ENCODE measurements at regions not wholly inside any gene's neighbourhood (a gene's known extent, or its start where the extent isn't known, plus 50 kb on each side); places are given as distances from the start of the nearest gene placed in this dataset.
A peak's percentile ranks its signal among the peaks of the same experiment; 100 is the strongest.
"Not testable (repeated sequence)": the region's sequence is repeated elsewhere in the genome, so short reads cannot be mapped to it uniquely, and the experiment has no call there.

- DNase-seq (ENCODE audit: low read depth), result no peak
Observed at GRCh38 chr4:17012451-17012850, 114.0 kb upstream of the LDB2 start.

- peak; percentile 68 for DNase-seq (ENCODE audit: low read depth)
Observed at GRCh38 chr4:17010426-17011087, 112.1 kb upstream of the LDB2 start.

- DNase-seq (ENCODE audit: low read depth), result peak; percentile 21
Observed at GRCh38 chr4:17009871-17010367, 111.5 kb upstream of the LDB2 start.

GRCh38 chr4:17008834-17009345, 110.4 kb upstream of the LDB2 start:
- no peak for DNase-seq (ENCODE audit: low read depth)

GRCh38 chr4:17003606-17004392, 105.4 kb upstream of the LDB2 start:
- not testable (repeated sequence) for DNase-seq (ENCODE audit: low read depth)

- no peak for DNase-seq (ENCODE audit: low read depth)
Observed at GRCh38 chr4:16995451-16995850, 97.0 kb upstream of the LDB2 start.

GRCh38 chr4:16993956-16994840, 95.8 kb upstream of the LDB2 start:
- no peak for DNase-seq (ENCODE audit: low read depth)

GRCh38 chr4:16992566-16993225, 94.3 kb upstream of the LDB2 start:
- DNase-seq (ENCODE audit: low read depth), result no peak

- no peak for DNase-seq (ENCODE audit: low read depth)
Observed at GRCh38 chr4:16991450-16991849, 93.0 kb upstream of the LDB2 start.

- no peak for DNase-seq (ENCODE audit: low read depth)
Observed at GRCh38 chr4:16989371-16989770, 90.9 kb upstream of the LDB2 start.

GRCh38 chr4:16988814-16989213, 90.4 kb upstream of the LDB2 start:
- DNase-seq (ENCODE audit: low read depth), result no peak

- DNase-seq (ENCODE audit: low read depth), result no peak
Observed at GRCh38 chr4:16977081-16977480, 78.6 kb upstream of the LDB2 start.

- DNase-seq (ENCODE audit: low read depth), result peak; percentile 67
Observed at GRCh38 chr4:16969696-16970135, 71.3 kb upstream of the LDB2 start.

- DNase-seq (ENCODE audit: low read depth), result peak; percentile 48
Observed at GRCh38 chr4:16967722-16968121, 69.3 kb upstream of the LDB2 start.

GRCh38 chr4:16959305-16959704, 60.9 kb upstream of the LDB2 start:
- DNase-seq (ENCODE audit: low read depth), result no peak

- DNase-seq (ENCODE audit: low read depth), result no peak
Observed at GRCh38 chr4:16952896-16953630, 54.6 kb upstream of the LDB2 start.

GRCh38 chr4:16952462-16952871, 54.0 kb upstream of the LDB2 start:
- DNase-seq (ENCODE audit: low read depth), result no peak

All from RPMI7951 (cell line).